ENCODE measurements at regions not wholly inside any gene's neighbourhood (a gene's known extent, or its start where the extent isn't known, plus 50 kb on each side); places are given as distances from the start of the nearest gene placed in this dataset.
"Not testable (repeated sequence)": the region's sequence is repeated elsewhere in the genome, so short reads cannot be mapped to it uniquely, and the experiment has no call there.

DNA sequence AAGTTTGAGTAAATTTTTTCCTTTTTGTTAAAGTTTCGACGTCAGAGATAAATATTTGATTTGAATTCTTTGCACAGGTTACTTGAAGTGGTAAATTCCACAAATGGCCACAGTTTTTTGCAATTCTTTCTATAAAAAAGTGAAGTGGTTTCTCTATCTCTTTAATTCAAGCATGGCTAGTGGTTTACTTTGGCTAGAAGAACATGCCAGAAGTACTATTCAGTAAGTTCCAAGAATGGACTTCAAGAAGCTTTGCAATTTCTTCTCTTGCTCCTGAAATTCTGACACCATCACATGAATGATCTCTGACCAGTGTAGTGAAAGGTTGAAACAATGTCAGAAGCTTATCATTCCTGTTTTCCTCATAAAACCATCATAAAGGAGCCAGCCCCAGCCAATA lies 55.7 kb upstream of the RNPC3 start:
- Mint-ChIP-seq H3K27ac (no peak overlapping the region), H3K27me3 (no peaks in the 10 kb centered on the region), H3K4me1 (no peaks in the 10 kb centered on the region), H3K4me3 (no peak overlapping the region), H3K9me3 (no peaks in the 10 kb centered on the region), H3K36me3 (ENCODE audit: low read depth) (no peaks in the 10 kb centered on the region)
- no peak for DNase-seq
- intact Hi-C loops (cut with micrococcal nuclease): no loop called here

DNA sequence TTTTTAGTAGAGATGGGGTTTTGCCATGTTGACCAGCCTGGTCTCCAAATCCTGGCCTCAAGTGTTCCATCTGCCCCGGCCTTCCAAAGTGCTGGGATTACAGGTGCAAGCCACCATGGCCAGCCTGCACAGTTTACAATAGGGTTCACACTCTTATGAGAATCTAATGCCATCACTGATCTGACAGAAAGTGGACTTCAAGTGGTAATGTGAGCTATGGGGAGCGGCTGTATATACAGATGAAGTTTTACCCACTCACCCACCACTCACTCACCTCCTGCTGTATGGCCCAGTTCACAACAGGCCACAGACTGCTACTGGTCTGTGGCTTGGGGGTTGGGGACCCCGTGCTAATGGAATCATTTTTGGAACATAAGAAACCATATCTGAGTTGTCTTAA lies 58.4 kb upstream of the RNPC3 start:
- intact Hi-C loops (cut with micrococcal nuclease): no loop called here
- H3K36me3 Mint-ChIP-seq (ENCODE audit: low read depth): no peaks in the 10 kb centered on the region
- H3K4me3 Mint-ChIP-seq: no peak overlapping the region
- no peak for DNase-seq
- H3K4me1 Mint-ChIP-seq: no peaks in the 10 kb centered on the region
- no peaks in the 10 kb centered on the region for H3K27me3 Mint-ChIP-seq
- no peaks in the 10 kb centered on the region for H3K9me3 Mint-ChIP-seq
- H3K27ac Mint-ChIP-seq: no peak overlapping the region

DNA sequence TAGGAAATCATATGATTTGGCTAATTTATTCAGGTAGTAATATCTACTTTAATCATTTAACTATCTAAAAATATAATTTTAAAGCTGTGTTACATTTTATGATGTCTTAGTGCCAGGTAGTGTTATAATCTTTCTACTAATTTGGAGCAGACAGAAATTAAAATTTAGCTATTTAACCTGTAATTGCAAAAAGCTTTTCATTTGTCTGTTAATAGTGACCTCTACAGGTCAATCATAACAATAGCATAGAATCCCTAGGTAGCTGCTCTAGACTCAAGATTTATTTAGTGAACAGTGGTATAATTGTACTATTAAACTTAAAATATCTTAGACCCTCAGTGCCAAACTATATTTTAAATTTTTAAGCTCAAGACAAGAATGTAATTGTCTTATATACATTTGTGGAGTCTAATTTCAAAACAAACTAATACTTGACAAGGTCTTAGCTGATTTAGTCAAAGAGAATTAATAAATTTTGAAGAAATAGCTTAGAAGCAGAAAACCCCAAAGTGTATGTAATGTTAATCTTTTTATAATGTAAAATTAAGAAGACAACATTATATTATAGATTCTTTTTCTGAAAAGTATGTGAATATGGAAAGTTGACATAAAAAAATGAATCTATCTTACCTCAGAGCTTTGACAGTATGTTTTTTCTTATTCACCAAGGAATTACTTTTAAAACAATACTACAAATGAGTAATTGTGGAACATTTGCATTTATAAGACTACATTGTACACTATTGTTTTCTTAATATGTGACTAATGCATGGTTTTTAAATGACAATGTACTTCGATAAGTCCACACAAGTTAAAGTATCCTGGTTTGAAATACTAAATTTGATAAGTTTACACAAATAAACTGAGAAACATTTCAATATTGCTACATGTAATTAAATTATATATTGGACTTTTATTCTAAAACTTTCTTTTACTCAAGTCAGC lies 64.1 kb upstream of the RNPC3 start:
- no peak for DNase-seq
- peaks cover 3% of the 10 kb centered on the region for H3K27me3 Mint-ChIP-seq
- no peaks in the 10 kb centered on the region for H3K9me3 Mint-ChIP-seq
- no peak overlapping the region for H3K4me3 Mint-ChIP-seq
- no peaks in the 10 kb centered on the region for H3K4me1 Mint-ChIP-seq
- no peak overlapping the region for H3K27ac Mint-ChIP-seq
- intact Hi-C loops (cut with micrococcal nuclease): loop anchor here (1.0 kb wide), 1 partner anchor 355 kb away; no protein-coding TSS in a partner anchor
- no peaks in the 10 kb centered on the region for H3K36me3 Mint-ChIP-seq (ENCODE audit: low read depth)

DNA sequence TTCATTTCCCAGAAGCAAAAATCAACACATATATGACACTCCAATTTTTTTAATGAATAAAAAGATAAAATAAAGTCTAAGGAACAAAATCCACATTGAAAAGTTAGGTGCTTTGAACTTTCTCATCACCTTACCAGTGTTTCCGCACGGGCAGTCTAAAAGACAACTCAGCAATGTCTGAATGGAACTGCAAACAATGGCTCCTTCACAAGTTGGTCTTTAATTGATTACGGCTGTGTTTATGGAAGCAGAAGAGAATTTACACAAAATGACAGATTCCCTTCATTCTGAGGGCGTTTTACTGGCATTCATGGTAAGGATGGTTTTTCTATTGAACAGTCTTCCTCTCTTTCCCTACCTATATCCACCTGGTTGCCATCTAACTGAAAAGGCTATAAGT lies 65.0 kb upstream of the RNPC3 start:
- Mint-ChIP-seq H3K4me3 (no peak overlapping the region), H3K36me3 (ENCODE audit: low read depth) (no peaks in the 10 kb centered on the region), H3K9me3 (no peaks in the 10 kb centered on the region), H3K27me3 (peaks cover 3% of the 10 kb centered on the region), H3K27ac (no peak overlapping the region), H3K4me1 (no peaks in the 10 kb centered on the region)
- DNase-seq: no peak
- intact Hi-C loops (cut with micrococcal nuclease): no loop called here

DNA sequence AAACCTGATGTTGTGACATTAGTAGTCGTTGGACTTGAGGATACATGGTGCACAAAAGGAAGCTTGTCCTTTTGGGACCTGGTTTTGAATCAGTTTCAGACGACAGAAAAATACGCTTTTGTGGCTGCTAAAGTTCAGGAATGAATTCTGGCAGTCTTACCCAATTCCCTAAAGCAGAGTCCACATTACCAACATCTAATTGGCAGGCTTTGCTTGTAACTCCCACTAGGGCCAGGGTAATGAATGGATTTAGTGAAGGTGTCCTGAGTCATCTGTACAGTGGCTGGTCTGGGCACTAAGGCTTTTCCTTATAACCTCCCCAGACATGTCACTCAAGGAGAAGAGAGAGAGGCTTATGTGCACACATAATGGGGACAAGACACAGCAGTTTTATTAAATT lies 66.2 kb upstream of the RNPC3 start:
- Mint-ChIP-seq H3K9me3 (no peaks in the 10 kb centered on the region), H3K27ac (no peak overlapping the region), H3K36me3 (ENCODE audit: low read depth) (no peaks in the 10 kb centered on the region), H3K27me3 (peaks cover 3% of the 10 kb centered on the region), H3K4me3 (no peak overlapping the region), H3K4me1 (no peaks in the 10 kb centered on the region)
- intact Hi-C loops (cut with micrococcal nuclease): no loop called here
- DNase-seq: no peak

DNA sequence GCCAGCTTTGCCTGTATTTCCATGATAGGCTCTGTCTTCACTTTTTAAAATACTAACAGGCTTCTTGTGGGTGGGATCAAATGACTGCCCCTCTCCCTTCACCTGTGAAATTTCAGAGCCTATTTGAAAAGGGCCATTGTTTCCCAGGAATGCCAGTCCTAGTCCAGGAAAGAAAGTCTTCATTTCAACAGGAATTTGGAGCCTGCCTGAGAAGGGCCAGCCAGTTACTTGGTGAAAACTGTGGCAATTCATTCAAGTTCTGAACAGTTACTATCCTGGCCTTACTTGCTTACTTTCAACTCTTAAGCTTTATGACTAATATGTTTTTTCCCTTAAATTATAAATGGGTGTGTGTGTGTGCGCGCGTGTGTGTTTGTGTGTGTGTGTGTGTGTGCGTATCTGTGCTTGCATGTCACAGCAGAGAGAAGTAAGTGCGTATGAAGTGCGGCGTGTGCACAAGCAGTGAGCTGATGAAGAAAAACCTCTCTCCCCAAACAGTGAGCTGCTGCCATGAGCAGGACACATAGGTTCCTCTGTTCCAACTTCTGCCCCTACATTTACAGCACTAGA lies 67.5 kb upstream of the RNPC3 start:
- H3K36me3 Mint-ChIP-seq (ENCODE audit: low read depth): no peaks in the 10 kb centered on the region
- no peaks in the 10 kb centered on the region for H3K4me1 Mint-ChIP-seq
- peaks cover 3% of the 10 kb centered on the region for H3K27me3 Mint-ChIP-seq
- intact Hi-C loops (cut with micrococcal nuclease): no loop called here
- no peak overlapping the region for H3K4me3 Mint-ChIP-seq
- DNase-seq: no peak
- H3K27ac Mint-ChIP-seq: no peak overlapping the region
- H3K9me3 Mint-ChIP-seq: no peaks in the 10 kb centered on the region

DNA sequence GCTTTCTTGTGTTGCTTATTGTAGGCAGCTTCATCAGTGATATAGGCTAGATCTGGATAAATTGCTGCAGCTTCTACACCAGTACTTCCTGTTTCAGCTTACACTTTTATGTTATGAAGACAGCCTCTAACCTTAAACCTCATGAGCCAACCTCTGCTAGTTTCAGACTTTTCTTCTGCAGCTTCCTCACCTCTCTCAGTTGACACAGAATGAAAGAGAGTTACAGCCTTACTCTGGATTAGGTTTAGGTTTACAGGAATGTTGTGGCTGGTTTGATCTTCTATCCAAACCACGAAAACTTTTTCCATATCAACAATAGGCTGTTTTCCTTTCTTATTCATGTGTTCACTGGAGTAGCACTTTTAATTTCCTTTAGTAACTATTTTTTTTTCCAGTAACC lies 76.9 kb upstream of the RNPC3 start:
- H3K4me1 Mint-ChIP-seq: peaks cover 5% of the 10 kb centered on the region
- H3K36me3 Mint-ChIP-seq (ENCODE audit: low read depth): no peaks in the 10 kb centered on the region
- peak overlapping the region; percentile 25 for H3K27ac Mint-ChIP-seq
- no peak for DNase-seq
- intact Hi-C loops (cut with micrococcal nuclease): no loop called here
- H3K27me3 Mint-ChIP-seq: peaks cover 2% of the 10 kb centered on the region
- no peak overlapping the region for H3K4me3 Mint-ChIP-seq
- H3K9me3 Mint-ChIP-seq: no peaks in the 10 kb centered on the region

DNA sequence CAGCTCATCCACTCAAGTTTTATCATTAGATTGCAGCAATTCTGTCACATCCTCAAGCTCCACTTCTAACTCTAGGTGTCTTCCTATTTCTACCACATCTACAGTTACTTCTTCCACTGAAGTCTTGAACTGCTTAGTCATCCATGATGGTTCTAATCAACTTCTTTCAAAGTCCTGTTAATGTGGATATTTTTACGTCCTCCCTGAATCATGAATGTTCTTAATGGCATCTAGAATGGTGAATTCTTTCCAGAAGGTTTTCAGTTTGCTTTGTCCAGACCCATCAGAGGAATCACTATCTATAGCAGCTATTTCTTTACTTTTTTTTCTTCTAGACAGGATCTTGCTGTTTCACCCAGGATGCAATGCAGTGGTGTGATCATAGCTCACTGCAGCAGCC lies 78.0 kb upstream of the RNPC3 start:
- Mint-ChIP-seq H3K36me3 (ENCODE audit: low read depth) (no peaks in the 10 kb centered on the region), H3K27me3 (peaks cover 2% of the 10 kb centered on the region), H3K9me3 (no peaks in the 10 kb centered on the region), H3K27ac (no peak overlapping the region), H3K4me1 (peaks cover 5% of the 10 kb centered on the region), H3K4me3 (no peak overlapping the region)
- DNase-seq: no peak
- intact Hi-C loops (cut with micrococcal nuclease): no loop called here

DNA sequence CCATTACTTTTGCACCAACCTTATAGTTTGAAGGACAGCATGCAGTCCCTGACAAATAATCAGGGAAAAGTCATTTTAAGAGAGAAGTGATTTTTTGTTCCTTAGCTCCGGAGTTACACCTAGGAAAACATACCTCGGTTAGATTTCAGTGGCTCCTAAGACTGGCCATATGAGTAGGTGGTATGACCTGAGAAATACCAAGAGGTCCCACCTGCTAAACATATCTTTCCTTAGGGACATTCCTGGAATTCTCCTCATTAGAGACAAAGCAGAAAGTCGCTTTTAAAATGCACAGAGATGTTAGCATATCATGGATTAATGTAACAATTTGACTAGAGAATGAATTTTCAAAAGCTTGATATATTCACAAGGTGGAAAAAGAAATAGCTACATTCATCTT lies 84.2 kb upstream of the RNPC3 start:
- Mint-ChIP-seq H3K4me1 (no peaks in the 10 kb centered on the region), H3K36me3 (ENCODE audit: low read depth) (no peaks in the 10 kb centered on the region), H3K27me3 (peaks cover 2% of the 10 kb centered on the region), H3K27ac (no peak overlapping the region), H3K9me3 (no peaks in the 10 kb centered on the region), H3K4me3 (no peak overlapping the region)
- DNase-seq: no peak
- intact Hi-C loops (cut with micrococcal nuclease): no loop called here

DNA sequence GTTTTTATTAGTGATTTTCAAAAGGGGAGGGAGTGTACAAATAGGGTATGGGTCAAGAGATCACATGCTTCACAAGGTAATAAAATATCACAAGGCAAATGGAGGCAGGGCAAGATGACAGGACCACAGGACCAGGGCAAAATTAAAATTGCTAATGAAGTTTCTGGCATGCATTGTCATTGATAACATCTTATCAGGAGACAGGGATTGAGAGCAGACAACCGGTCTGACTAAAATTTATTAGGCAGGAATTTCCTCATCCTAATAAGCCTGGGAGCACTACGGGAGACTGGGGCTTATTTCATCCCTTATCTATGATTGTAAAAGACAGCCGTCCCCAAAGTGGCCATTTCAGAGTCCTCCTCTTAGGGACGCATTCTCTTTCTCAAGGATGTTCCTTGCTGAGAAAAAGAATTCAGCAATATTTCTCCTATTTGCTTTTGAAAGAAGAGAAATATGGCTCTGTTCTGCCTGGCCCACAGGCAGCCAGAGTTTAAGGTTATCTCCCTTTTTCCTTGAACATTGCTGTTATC lies 88.9 kb upstream of the RNPC3 start:
- intact Hi-C loops (cut with micrococcal nuclease): not testable (repeated sequence)

DNA sequence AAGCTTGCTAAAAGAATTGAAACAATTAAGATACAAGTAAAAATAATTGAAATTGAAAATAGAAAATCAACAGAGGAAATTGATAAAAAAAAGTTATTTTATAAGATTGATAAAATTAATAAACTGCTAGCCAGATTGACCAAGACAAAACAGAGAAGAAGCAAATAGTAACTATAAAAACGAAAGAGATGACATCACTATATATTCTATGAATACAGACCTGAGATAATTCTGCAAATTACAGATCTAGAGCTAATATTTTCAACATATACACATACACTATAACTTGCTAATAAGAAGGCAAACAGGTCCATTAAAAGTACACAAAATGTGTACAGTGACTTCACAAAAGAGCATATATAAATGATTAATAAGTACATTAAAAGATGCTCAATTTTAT lies 90.1 kb upstream of the RNPC3 start:
- no peak for DNase-seq
- no peak overlapping the region for H3K4me3 Mint-ChIP-seq
- intact Hi-C loops (cut with micrococcal nuclease): no loop called here
- H3K36me3 Mint-ChIP-seq (ENCODE audit: low read depth): no peaks in the 10 kb centered on the region
- no peak overlapping the region for H3K27ac Mint-ChIP-seq
- H3K4me1 Mint-ChIP-seq: no peaks in the 10 kb centered on the region
- no peaks in the 10 kb centered on the region for H3K27me3 Mint-ChIP-seq
- H3K9me3 Mint-ChIP-seq: no peaks in the 10 kb centered on the region

More for the DNA sequence above, 88.9 kb upstream of the RNPC3 start:
- not testable (repeated sequence) for H3K4me3 Mint-ChIP-seq; DNase-seq; H3K27me3 Mint-ChIP-seq; H3K4me1 Mint-ChIP-seq; H3K9me3 Mint-ChIP-seq; H3K36me3 Mint-ChIP-seq (ENCODE audit: low read depth); H3K27ac Mint-ChIP-seq

DNA sequence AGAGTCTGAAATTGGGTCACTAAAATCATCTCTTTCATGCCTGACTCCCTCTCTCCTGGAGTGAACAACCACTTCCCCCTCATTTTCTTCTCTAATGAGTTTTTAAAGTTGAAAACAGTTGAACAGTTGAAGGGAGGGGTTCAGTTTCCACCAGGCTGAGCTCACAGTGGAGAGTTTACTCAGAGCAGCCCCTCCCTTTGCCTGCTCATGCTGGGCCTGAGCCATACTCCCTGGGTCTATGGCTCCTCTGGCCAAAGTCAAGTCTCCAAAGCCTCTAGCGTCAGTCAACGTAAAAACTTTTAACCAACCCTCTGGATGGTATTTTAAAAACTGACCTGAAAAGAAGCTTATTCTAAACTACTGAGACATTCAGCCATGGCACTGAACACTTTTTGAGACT lies 100.8 kb upstream of the RNPC3 start:
- Mint-ChIP-seq H3K9me3 (no peaks in the 10 kb centered on the region), H3K36me3 (ENCODE audit: low read depth) (no peaks in the 10 kb centered on the region), H3K4me3 (no peak overlapping the region), H3K27me3 (no peaks in the 10 kb centered on the region), H3K27ac (no peak overlapping the region), H3K4me1 (no peaks in the 10 kb centered on the region)
- no peak for DNase-seq
- intact Hi-C loops (cut with micrococcal nuclease): no loop called here

DNA sequence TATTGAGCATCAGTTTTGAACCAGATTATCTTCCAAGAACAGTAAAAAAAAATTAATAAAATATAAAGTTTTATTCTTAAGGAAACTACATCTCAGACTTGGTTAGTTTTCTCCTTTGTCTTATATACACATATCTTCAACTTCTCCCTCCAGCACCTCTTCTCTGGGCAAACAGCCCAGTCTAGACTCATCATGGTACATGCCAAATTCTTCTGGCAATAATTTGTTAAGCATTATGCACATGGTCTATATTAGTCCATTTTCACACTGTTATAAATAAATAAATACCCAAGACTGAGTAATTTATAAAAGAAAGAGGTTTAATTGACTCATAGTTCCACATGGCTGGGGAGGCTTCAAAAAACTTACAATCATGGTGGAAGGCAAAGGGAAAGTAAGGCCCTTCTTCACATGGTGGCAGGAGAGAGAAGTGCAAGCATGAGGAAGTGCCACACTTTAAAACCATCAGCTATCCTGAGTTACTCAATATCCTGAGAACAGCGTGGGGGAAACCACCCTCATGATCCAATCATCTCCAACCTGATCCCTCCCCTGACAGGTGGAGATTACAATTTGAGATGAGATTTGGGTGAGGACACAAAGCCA lies 108.7 kb upstream of the RNPC3 start:
- Mint-ChIP-seq H3K27ac (no peak overlapping the region), H3K4me3 (no peak overlapping the region), H3K4me1 (no peaks in the 10 kb centered on the region), H3K9me3 (no peaks in the 10 kb centered on the region), H3K27me3 (no peaks in the 10 kb centered on the region), H3K36me3 (ENCODE audit: low read depth) (no peaks in the 10 kb centered on the region)
- intact Hi-C loops (cut with micrococcal nuclease): no loop called here
- DNase-seq: no peak

DNA sequence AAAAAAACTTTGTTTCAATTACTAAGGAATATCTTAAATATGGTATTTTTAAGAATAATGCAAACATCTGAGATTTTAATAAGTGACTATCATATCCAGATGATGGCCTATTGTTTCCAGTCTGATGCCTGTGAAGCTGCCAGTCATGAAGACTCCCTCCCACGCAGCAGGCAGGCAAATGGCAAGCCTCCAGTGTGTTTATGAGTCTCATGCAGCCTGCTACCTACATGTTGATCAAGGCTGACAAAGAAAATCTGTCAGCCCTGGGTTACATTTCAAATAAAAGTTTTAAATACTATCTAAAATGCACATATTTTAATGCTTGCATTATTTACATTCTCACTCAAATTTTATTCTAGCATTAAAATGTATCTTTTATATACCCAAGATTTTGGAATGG lies 137.6 kb upstream of the RNPC3 start:
- no peak overlapping the region for H3K27ac Mint-ChIP-seq
- no peaks in the 10 kb centered on the region for H3K9me3 Mint-ChIP-seq
- H3K36me3 Mint-ChIP-seq (ENCODE audit: low read depth): no peaks in the 10 kb centered on the region
- H3K27me3 Mint-ChIP-seq: no peaks in the 10 kb centered on the region
- intact Hi-C loops (cut with micrococcal nuclease): no loop called here
- no peak overlapping the region for H3K4me3 Mint-ChIP-seq
- DNase-seq: no peak
- H3K4me1 Mint-ChIP-seq: no peaks in the 10 kb centered on the region

Data from activated CD4-positive, alpha-beta T cell treated with anti-CD3 and anti-CD28 coated beads, Interleukin-2, amount 10 ng/mL, durations not matched to agents 24 days and 14 days (primary cell).